ENCODE measurements at regions not wholly inside any gene's neighbourhood (a gene's known extent, or its start where the extent isn't known, plus 50 kb on each side); places are given as distances from the start of the nearest gene placed in this dataset.

GRCh38 chr9:1202512-1203280, 152.5 kb downstream of the DMRT2 start:
- no peak for DNase-seq

- DNase-seq: no peak
These were observed 157.5 kb downstream of the DMRT2 start for GRCh38 chr9:1207686-1208085.

DNA sequence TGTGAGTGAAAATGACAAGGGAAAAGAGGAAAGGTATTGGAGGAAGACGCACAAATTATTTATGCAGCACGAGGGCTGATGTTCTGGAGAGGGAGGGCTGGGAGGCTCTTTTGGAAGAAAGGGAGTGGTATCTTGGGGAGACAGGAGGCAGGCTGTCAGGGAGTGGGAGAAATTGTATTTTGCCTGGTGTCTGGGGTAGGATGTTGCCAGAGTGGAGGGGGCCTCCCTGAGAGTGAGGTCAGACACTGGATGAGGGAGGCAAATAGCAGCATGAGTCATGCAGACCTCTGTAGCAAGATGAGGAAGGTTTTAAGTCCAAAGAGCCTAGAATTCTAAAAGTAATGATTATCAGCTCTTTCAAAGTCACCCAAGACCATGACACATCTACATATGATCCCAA, 158.0 kb downstream of the DMRT2 start:
- DNase-seq: no peak

- no peak for DNase-seq
These were observed 160.8 kb downstream of the DMRT2 start for GRCh38 chr9:1210954-1211353.

DNA sequence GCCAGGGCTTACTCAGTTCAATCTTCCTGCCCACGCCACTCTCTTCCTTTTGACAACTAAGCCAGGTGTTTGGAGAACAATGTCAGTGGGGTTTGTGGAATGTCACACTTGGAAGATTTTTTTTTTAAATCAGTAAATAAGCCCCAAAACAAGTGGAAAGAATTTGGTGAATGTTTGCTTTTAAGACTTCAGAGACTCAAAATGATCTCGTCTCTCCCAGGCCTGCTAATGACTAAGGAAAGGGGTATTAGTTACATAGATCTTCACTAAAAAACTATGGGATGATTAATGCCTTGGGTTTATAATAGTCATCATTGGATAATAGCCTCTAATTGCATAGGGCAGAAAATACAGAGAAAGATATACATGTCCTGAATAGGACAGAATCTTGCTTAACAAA, 166.4 kb downstream of the DMRT2 start:
- no peak for DNase-seq

- DNase-seq: no peak
These were observed 166.9 kb downstream of the DMRT2 start for GRCh38 chr9:1217076-1217475.

DNA sequence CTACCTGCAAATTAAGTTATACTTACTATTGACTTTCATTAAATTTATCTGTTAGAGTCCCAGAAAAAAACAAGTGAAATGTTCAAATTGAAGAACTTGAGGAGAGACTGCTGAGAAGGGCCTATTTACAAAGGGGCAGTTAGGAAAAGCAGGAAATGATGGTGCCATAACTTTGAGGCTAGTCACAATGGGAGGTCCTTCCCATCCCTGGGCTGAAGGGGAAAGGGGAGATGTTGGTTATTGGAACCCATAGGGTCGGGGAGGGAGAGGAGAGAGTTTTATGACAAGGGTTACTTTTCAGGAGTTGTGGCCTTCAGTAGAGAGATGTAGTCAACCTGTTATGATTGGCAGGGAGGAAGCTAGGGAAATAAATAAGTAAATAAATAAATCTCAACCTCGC, 169.1 kb downstream of the DMRT2 start:
- DNase-seq: no peak

GRCh38 chr9:1221298-1221697, 171.1 kb downstream of the DMRT2 start:
- no peak for DNase-seq

GRCh38 chr9:1222511-1222910, 172.4 kb downstream of the DMRT2 start:
- DNase-seq: no peak

DNA sequence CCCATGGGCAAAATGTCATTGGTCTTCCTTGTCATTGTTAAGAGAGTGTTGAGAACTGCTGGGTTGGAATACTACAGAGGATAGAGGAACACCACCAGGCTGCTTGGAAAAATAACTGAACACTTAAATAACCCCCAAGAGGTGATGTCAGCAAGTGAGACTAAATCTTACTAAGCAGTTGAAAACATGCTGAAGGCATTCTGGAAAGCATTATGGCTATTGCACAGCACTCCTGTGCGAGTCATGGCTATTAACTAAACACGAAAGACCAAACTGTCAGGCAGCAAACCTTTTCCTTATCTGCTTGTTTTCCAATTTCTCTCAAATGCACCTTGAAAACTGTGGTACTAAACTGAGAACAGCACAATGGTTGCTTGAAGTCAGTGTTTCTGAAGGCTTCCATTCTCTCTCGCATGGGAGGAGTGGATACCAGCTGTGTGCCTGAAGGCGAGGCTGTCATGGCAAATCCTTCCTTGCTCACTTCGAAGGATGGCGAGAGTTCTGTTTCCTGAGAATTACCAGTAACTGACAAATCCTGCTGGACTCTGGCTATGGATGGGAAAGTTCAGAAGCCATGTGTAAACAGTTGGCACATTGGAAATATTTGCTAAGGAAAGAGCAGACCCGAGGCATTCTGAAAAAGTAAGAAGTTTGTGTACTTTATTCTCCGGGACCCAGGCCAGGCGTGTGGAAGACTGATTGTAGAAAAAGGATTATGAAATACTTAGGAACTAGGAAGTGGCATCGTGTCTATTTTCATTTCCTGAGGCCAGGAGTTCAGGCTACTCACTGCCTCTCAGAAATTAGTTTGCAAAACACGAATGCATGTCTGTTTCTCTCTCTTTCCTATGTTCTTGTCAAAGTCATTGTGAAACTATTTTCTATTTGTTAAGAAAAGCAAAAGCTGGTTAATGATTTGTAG, 182.1 kb downstream of the DMRT2 start:
- DNase-seq: no peak

DNA sequence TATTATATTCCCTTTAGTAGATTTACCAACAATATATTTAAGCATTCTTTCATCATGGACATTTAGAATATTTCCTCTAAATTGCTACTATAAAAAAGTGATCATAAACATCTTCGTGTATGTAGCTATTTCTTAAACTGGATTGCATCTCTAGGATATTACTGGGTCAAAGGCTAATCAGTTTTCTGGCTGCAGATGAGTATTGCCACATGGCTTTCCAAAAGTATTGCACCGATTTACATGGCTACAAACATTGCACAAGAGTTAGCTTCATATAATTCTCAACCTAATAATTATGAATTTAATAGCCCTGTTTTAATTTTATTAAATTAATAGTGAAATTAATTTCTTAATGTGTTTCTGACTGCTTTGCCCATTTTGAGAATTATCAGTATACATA, 183.4 kb downstream of the DMRT2 start:
- DNase-seq: no peak

- no peak for DNase-seq
These were observed 185.5 kb downstream of the DMRT2 start for GRCh38 chr9:1235650-1236049.

GRCh38 chr9:1236061-1236460, 185.9 kb downstream of the DMRT2 start:
- no peak for DNase-seq

GRCh38 chr9:1238407-1238806, 188.2 kb downstream of the DMRT2 start:
- DNase-seq: no peak

DNA sequence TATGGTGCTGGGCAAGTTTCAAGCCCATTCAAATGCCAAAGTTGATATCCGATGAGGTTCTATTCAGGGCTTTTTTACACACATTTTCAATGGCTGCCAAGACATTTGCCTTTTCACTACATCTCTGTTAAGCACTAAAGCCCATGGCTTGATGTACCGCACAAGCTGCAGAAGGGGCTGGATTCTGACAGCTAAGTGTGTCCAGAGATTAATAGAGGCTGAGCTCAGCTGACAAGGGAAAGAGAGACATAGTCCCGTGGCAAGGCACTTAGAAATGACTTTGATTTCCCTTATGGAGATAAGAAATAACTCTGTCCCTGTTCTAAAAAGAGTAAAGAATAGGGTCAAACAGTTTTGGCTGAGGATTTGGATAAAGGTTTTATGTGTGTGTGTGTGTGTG, 198.6 kb downstream of the DMRT2 start:
- DNase-seq: no peak

GRCh38 chr9:1253064-1253979, 203.2 kb downstream of the DMRT2 start:
- DNase-seq: no peak

- no peak for DNase-seq
These were observed 203.9 kb downstream of the DMRT2 start for GRCh38 chr9:1254071-1254470.

DNA sequence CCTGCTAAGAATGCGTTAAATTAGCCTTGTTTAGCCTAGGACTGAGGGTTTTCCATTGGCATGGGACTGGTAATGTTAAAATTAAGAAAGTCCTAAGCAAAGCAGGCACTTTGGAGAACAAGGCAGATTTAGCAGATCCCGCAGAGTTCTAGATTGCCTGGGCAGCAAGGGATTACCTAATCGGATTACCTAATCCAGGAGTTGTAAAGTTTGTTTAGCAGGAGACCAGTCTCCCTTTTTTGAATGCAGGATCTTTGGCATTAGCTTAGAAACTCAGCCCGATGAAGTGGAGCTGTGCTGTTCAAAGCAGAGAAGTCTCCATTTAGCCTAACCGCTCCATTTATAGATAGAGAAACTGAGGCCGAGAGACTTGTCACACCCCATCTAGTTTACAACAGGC, 206.0 kb downstream of the DMRT2 start:
- no peak for DNase-seq

DNA sequence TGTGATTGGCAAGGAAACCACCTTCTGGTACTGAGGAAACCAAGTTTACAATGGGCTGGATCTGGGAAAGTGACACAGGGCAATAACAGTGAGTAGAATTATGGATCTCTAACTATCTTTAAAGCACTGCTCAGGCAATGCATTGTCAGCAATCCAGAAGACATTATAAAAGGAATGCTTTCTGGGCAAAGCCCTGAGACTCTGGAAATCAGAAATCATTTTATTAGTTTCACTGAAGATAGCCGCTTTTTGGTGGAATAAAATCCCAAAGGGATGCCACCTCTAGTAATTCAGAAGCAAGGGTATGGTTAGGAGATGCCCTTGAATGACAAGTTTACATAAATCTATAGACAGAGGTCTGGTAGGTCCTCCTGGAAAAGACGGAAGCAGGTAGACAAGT, 211.1 kb downstream of the DMRT2 start:
- DNase-seq: no peak

GRCh38 chr9:1261879-1262766, 212.0 kb downstream of the DMRT2 start:
- no peak for DNase-seq

GRCh38 chr9:1267141-1267570, 217.0 kb downstream of the DMRT2 start:
- no peak for DNase-seq

GRCh38 chr9:1267581-1267980, 217.4 kb downstream of the DMRT2 start:
- no peak for DNase-seq

Measured in NCI-H1092 treated with DMSO at 0.1 percent for 48 hours (cell line).